Prostate gland (tissue), 2 donors: ENCODE measurements at regions not wholly inside any gene's neighbourhood (a gene's known extent, or its start where the extent isn't known, plus 50 kb on each side); places are given as distances from the start of the nearest gene placed in this dataset.

Source experiments
- DNase-seq: peaks from one replicate; pipeline ENCODE4 v3.0.0-alpha.2; 2019; ENCODE audit warnings: low spot score
- H3K27ac ChIP-seq, 2 donors: fragments of 200-600 bp; sonication (generic); 2 replicates each; pipeline ENCODE4 v1.5.1; 2017 to 2019
- H3K27me3 ChIP-seq: fragments of 200-600 bp; sonication (generic); replicated peaks from 2 replicates; pipeline ENCODE4 v1.5.1; 2019; ENCODE audit not compliant: insufficient read depth
- H3K36me3 ChIP-seq, 2 donors: fragments of 200-600 bp; sonication (generic); 1 replicate in 1 of 2; 2 replicates in 1 of 2; pipeline versions ENCODE4 v1.5.1 to v1.8.1; 2017 to 2019
- H3K4me1 ChIP-seq: fragments of 200-600 bp; sonication (generic); replicated peaks from 2 replicates; pipeline ENCODE4 v1.5.1; 2019
- H3K4me3 ChIP-seq, 2 donors: fragments of 200-600 bp; sonication (generic); 2 replicates each; pipeline ENCODE4 v1.5.1; 2017 to 2019
- H3K9me3 ChIP-seq: fragments of 200-600 bp; sonication (generic); 2 replicates; pipeline ENCODE4 v1.5.1; 2017
- CTCF ChIP-seq, 4 experiments: fragments of 200-600 bp in 2 of 4; fragments of 450-650 bp in 2 of 4; sonication (generic) in 2 of 4; IDR thresholded peaks; 1 replicate in 3 of 4; 2 replicates in 1 of 4; pipeline ENCODE4 v1.5.1; 2016 to 2019; ENCODE audit warnings: antibody characterized with exemption in 4 of 4, mild to moderate bottlenecking in 2 of 4, moderate library complexity in 2 of 4
- POLR2A ChIP-seq: fragments of 450-650 bp; IDR thresholded peaks from one replicate; pipeline ENCODE4 v1.6.1; 2016; ENCODE audit warnings: antibody characterized with exemption, mild to moderate bottlenecking
- POLR2AphosphoS5 ChIP-seq: sonication (generic); formaldehyde crosslinking; IDR thresholded peaks from one replicate; pipeline ENCODE4 v1.6.1; 2017; ENCODE audit warnings: antibody characterized with exemption
- WGBS: methylation state at CpG from one replicate; pipeline ENCODE4 v1.1.5; 2018; 5-methylcytosine and 5-hydroxymethylcytosine counted together
- intact Hi-C: fragments of 100-400 bp; cut with DNase I; formaldehyde crosslinking; loops from one replicate; pipeline ENCODE4 v1.14.2; 2022

DNA sequence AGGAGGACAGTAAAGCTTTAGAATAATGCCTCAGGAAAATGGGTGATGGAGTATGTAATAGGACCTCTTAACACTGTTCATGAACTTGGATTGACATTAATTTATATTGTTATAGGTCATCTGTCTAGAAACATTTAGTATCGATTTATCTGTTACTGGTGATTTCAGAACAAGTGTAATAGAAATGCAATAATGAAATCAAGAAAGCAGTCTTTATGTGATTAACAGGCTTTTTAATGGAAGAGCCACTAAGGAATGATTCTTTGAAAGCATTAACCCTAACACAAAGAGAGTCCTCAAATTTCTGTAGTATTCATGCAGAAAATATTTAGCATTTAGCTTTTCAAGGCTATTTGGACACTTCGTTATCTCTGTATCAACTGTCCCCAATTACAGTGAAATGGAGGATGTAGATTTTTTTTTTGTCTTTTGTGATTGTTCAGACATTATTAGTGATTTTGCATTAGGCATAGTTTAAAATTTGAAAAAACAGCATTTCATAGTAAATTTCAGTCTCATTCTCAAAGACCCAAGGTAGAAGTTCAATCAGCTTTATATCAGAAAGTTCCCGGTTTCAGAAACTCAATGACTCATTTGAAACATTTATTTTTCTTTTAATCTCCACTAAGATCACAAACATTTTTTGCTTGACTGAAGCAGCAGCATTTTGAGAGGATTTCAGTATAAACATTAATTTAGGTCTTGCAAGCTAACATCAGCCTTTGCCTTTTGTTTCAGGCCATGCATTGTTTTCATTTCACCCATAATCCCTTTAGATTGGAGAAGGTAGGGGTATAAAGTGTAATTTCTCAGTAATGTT, 56.3 kb downstream of the AGTR2 start:
- no peak overlapping the region for H3K4me3 ChIP-seq
- 69% methylated on average over 3 of the region's 3 CpGs for WGBS
- no peaks in the 10 kb centered on the region for H3K4me1 ChIP-seq
- TF ChIP-seq POLR2AphosphoS5 = no peak
- no peak for TF ChIP-seq POLR2A
- TF ChIP-seq CTCF (IDR thresholded peaks at IDR 0.05) = no peak
- H3K36me3 ChIP-seq = no peaks in the 10 kb centered on the region
- no peak for DNase-seq
- no peak overlapping the region for H3K27ac ChIP-seq
- intact Hi-C loops = no loop called here
- no peaks in the 10 kb centered on the region for H3K27me3 ChIP-seq
- H3K9me3 ChIP-seq = no peaks in the 10 kb centered on the region

DNA sequence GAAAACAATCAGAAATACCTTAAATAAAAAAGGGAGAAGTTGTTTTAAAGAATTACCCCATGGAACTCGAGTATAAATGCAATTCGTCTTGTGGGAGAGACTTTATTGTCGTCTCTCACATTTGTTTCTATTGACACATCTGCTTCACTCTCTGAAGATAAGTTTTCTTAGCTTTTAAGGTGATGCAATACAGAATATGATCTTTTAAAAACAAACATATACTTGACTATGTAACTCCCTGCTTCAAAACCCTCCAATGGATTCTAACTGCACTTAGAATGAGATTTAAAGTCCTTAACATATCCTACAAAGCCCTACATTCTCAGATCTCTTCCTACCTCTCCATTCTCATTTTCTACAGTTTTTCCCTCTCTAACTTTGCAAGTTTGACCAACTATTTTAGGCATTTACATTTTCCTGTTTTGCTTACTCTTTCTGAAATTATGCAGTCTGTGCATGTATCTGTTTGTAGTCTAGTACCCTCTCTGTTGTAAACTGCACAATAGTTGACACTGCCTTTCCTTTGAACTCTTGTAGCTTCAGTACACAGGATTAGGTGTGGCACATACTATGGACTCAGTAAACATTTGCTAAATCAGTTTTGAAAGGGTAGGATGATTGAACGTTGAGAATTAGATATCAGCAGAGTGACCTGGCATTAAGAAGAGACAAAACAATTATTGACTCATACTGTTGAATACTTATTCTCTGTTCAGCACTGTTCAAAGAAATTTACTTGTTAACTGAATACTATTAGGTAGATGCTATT, 59.8 kb downstream of the AGTR2 start:
- H3K36me3 ChIP-seq = no peaks in the 10 kb centered on the region
- no peaks in the 10 kb centered on the region for H3K4me1 ChIP-seq
- H3K9me3 ChIP-seq = no peaks in the 10 kb centered on the region
- no peak for DNase-seq
- 26% methylated on average over 4 of the region's 4 CpGs for WGBS
- H3K27ac ChIP-seq = no peak overlapping the region
- TF ChIP-seq POLR2AphosphoS5 = no peak
- TF ChIP-seq POLR2A = no peak
- TF ChIP-seq CTCF (IDR thresholded peaks at IDR 0.05) = no peak
- no peaks in the 10 kb centered on the region for H3K27me3 ChIP-seq
- H3K4me3 ChIP-seq = no peak overlapping the region
- intact Hi-C loops = no loop called here

GRCh38 chrX:116232833-116233232, 62.3 kb downstream of the AGTR2 start:
- no peak overlapping the region for H3K27ac ChIP-seq
- H3K4me3 ChIP-seq = no peak overlapping the region
- H3K36me3 ChIP-seq = no peaks in the 10 kb centered on the region
- TF ChIP-seq CTCF (IDR thresholded peaks at IDR 0.05) = no peak
- TF ChIP-seq POLR2AphosphoS5 = no peak
- no peak for TF ChIP-seq POLR2A
- no peaks in the 10 kb centered on the region for H3K9me3 ChIP-seq
- intact Hi-C loops = no loop called here
- 97% methylated on average over 3 of the region's 3 CpGs for WGBS
- H3K4me1 ChIP-seq = no peaks in the 10 kb centered on the region
- DNase-seq = no peak
- no peaks in the 10 kb centered on the region for H3K27me3 ChIP-seq

GRCh38 chrX:116236666-116237065, 66.1 kb downstream of the AGTR2 start:
- TF ChIP-seq POLR2AphosphoS5 (no peak), POLR2A (no peak), CTCF (IDR thresholded peaks at IDR 0.05) (no peak)
- Histone ChIP-seq H3K4me1 (no peaks in the 10 kb centered on the region), H3K27ac (no peak overlapping the region), H3K36me3 (no peaks in the 10 kb centered on the region), H3K4me3 (no peak overlapping the region), H3K9me3 (no peaks in the 10 kb centered on the region), H3K27me3 (no peaks in the 10 kb centered on the region)
- intact Hi-C loops = no loop called here
- no peak for DNase-seq

- no peak for DNase-seq
- 44% methylated on average over 1 of the region's 1 CpG for WGBS
- no peak overlapping the region for H3K4me3 ChIP-seq
- no peaks in the 10 kb centered on the region for H3K9me3 ChIP-seq
- no peaks in the 10 kb centered on the region for H3K27me3 ChIP-seq
- TF ChIP-seq POLR2AphosphoS5 (no peak), CTCF (IDR thresholded peaks at IDR 0.05) (no peak), POLR2A (no peak)
- H3K27ac ChIP-seq = peak overlapping the region in 1 of 2 donors; percentile 3
- intact Hi-C loops = no loop called here
- no peaks in the 10 kb centered on the region for H3K4me1 ChIP-seq
- no peaks in the 10 kb centered on the region for H3K36me3 ChIP-seq
These were observed 67.5 kb downstream of the AGTR2 start for GRCh38 chrX:116238093-116238492.
